Fibroblast of peridontal ligament (primary cell): ENCODE measurements at regions not wholly inside any gene's neighbourhood (a gene's known extent, or its start where the extent isn't known, plus 50 kb on each side); places are given as distances from the start of the nearest gene placed in this dataset.

Experiments
- DNase-seq: peaks from one replicate; pipeline ENCODE4 v3.0.0-alpha.2; 2010; ENCODE audit errors: extremely low read depth

- DNase-seq = no peak
Measured at GRCh38 chr2:129334696-129335410, 644.6 kb upstream of the RAB6C start.

- no peak for DNase-seq
Measured at GRCh38 chr2:129336276-129336675, 643.2 kb upstream of the RAB6C start.

DNA sequence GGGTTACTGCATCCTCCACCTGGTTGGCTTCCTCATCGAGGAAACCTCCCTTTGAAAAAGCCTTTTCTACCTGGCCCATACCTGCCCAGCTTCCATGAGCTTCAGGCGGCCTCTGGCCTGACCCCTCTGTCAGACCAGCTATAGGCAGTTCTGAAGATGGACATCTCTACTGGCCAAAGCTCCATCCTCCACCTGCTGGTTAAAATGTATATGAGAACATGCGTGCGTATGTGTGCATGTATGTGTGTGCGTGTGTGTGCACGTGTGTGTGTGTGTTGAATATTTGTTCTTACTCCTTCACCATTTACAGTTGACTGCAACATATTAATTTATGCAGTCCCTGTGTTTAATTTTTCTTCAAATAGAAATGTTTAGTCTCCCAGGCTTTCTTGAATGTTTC lies 642.4 kb upstream of the RAB6C start:
- DNase-seq = no peak

DNA sequence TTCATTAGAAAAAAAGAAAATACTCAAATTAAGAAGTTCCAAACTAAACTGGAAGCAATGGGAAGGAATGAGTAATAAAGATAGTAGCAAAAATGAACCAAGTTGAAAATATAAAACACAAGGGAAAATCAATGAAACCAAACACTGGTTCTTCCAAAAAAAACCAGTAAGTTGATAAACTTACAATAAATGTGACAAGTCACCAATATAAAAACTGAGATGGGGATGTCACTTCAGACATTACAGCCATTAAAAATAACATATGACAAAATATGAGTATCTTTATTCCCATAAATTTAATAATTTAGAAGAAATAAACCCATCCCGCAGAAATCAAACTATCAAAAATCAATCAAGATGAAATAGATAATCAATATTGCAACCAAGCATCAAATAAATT lies 633.9 kb upstream of the RAB6C start:
- DNase-seq = no peak

- DNase-seq = no peak
Measured at GRCh38 chr2:129347486-129348217, 631.8 kb upstream of the RAB6C start.

DNA sequence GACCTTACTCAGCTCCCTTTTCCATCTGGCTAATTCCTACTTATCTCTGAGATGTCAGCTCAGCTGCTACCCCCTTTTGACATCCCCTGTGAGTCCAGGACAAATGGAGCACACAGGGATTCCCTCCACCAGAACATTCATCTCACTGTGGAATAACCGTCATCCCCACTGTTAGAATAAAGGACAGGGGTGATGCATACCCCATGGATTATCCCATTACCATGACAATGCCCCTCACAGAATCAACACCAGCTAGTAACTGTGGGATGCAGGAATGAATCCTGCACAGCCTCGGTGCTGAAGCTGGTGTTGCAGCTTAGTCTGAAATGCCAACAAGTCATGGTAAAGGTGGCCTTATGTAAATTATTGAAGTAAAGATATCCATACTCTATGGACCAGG lies 624.8 kb upstream of the RAB6C start:
- no peak for DNase-seq

GRCh38 chr2:129361688-129362087 lies 617.8 kb upstream of the RAB6C start:
- no peak for DNase-seq

- DNase-seq = no peak
Measured at GRCh38 chr2:129366263-129366662, 613.2 kb upstream of the RAB6C start.

- DNase-seq = no peak
Measured at GRCh38 chr2:129367107-129367506, 612.4 kb upstream of the RAB6C start.

DNA sequence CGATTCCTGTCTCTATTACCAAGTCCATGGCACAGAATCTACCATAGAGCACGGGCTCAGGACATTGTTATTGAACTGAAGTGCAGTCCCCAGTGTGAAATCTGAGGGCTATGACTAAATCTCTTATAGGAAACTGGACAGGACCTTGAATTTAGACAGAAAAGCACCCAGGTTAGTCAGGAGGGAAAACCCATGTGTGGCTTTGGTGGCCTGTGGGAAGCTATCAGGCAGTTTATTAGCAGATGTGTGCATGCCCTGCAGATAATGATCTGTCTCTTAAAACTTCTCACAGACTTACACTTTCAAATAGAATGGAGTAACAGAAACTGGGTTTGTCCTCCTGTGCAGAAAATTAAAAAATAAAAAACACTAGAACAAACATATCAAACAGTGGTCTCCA lies 610.0 kb upstream of the RAB6C start:
- DNase-seq = no peak

- no peak for DNase-seq
Measured at GRCh38 chr2:129374452-129374851, 605.0 kb upstream of the RAB6C start.

- DNase-seq = no peak
Measured at GRCh38 chr2:129375632-129376425, 603.6 kb upstream of the RAB6C start.

DNA sequence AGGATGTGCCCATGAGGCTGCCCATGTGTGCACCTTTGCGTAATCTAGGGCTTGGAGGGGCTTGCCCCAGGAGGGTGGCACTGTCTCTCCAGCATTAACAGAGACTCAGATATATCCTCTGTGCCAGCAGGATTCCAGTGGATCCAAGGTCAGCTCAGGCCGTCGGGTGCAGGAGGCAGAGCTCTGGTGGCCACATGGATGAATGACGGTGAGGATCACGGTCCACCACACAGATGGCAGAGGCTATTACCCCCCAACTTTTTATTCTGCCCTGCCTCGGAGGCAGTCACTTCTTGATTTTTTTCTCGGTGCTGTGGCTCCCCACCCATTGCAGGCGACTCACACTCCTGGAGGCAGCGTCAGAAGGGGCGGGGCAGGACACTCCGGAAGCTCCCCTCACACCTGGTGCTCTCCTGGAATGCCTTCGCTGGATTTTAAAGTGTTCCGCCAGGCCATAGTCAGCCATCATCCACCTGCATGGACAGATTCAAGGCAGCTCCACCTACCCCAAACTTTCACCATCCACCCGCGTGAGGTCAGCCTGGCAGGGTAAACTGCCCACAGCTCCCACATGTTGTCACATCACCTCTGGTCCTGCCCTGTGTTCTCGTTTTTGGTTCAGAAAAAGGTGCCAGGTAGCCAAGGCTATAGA lies 602.9 kb upstream of the RAB6C start:
- no peak for DNase-seq

- DNase-seq = no peak
Measured at GRCh38 chr2:129377078-129377469, 602.4 kb upstream of the RAB6C start.

GRCh38 chr2:129378186-129378585 lies 601.3 kb upstream of the RAB6C start:
- DNase-seq = no peak

DNA sequence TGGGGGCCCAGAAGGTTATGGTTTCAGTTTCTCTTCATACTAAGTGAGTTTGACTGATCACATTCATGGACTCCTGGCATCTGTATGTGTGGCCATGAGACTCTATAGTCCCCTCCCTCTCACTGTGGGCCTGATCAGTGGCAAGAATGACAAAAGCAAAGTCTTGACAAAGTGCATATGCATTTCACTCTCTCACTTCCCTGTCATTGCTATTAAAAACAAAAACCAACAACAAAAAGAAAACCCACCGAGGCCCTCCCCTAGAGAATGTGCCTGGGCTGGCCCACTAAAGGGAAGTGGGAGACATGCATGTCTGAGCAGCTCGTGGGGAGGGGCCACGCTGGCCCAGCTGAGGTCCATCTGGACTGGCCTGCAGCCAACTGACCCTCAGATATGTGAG lies 600.1 kb upstream of the RAB6C start:
- DNase-seq = no peak

- no peak for DNase-seq
Measured at GRCh38 chr2:129381789-129382188, 597.7 kb upstream of the RAB6C start.

GRCh38 chr2:129388870-129389269 lies 590.6 kb upstream of the RAB6C start:
- no peak for DNase-seq

- DNase-seq = no peak
Measured at GRCh38 chr2:129393816-129394215, 585.6 kb upstream of the RAB6C start.

- peak; percentile 0 for DNase-seq
Measured at GRCh38 chr2:129396980-129397599, 582.4 kb upstream of the RAB6C start.

- DNase-seq = no peak
Measured at GRCh38 chr2:129400826-129401225, 578.6 kb upstream of the RAB6C start.

DNA sequence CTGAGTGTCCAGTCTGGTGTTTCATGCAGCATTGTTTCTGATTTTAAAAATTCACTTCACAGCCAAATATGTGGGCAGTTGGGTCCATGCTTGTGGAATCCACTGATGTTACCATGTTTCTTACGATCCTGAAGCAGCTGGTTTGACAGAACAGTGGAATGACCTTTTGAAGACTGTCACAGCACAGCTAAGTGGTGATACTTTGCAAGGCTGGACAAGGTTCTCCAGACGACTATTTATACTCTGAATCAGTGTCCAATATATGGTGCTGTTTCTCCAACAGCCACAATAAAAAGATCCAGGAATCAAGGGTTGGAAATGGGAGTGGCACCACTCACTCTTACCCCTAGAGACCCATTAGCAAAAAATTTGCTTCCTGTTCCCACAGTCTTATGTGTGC lies 577.4 kb upstream of the RAB6C start:
- no peak for DNase-seq
